GM13977 (cell line): ENCODE measurements at regions not wholly inside any gene's neighbourhood (a gene's known extent, or its start where the extent isn't known, plus 50 kb on each side); places are given as distances from the start of the nearest gene placed in this dataset.

Source experiments
- DNase-seq: peaks from one replicate; pipeline ENCODE4 v3.0.0; 2012; ENCODE audit warnings: low spot score
- in situ Hi-C: fragments of 300-500 bp; cut with MboI; formaldehyde crosslinking; loops from one replicate; pipeline ENCODE4 v1.12.0; 2022; ENCODE audit warnings: low sequenced_read_pairs, low pct_unique_long_range_greater_than_20kb, mixed read lengths, inconsistent platforms; ENCODE audit not compliant: unreplicated experiment
- TF ChIP-seq, protein P1 (sequence below): IDR thresholded peaks from 2 replicates; pipeline ENCODE4 v1.5.1; 2012; ENCODE audit warnings: mild to moderate bottlenecking, control low read depth; ENCODE audit not compliant: insufficient read depth; ENCODE audit errors: extremely low read depth, missing control alignments

DNA sequence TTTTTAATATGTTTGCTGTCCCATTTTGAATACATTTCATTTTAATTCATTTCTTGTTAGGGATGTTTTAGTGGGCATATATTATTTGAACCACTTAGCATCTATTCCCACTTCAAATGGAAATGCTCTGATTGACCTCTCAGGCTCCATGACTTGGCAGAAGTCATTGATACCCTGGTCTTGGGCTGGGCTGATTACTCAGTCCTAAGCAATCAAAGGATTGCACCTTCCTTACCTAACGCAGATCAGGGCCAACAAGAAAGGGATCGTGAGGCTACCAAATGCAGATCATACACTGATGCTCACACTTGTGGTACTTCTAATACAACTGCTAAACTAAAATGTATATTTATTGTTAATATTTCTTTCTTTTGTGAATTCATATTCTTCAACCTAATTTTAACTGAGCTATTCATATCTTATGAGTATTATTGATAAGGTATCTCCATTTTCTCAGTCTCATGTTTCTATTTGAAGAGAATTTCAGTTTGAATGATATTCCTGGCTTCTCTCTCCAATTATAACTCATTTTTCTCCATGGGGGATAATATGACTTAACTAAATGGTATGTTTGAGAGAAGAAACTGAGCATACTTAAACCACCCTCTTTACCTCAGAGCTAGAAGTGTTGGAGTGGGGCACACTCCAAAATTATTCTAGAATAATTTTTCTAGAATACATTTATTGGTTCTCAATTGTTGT is 615.5 kb upstream of the ADAMTS5 start:
- TF ChIP-seq, protein P1, sequence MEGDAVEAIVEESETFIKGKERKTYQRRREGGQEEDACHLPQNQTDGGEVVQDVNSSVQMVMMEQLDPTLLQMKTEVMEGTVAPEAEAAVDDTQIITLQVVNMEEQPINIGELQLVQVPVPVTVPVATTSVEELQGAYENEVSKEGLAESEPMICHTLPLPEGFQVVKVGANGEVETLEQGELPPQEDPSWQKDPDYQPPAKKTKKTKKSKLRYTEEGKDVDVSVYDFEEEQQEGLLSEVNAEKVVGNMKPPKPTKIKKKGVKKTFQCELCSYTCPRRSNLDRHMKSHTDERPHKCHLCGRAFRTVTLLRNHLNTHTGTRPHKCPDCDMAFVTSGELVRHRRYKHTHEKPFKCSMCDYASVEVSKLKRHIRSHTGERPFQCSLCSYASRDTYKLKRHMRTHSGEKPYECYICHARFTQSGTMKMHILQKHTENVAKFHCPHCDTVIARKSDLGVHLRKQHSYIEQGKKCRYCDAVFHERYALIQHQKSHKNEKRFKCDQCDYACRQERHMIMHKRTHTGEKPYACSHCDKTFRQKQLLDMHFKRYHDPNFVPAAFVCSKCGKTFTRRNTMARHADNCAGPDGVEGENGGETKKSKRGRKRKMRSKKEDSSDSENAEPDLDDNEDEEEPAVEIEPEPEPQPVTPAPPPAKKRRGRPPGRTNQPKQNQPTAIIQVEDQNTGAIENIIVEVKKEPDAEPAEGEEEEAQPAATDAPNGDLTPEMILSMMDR: no peak
- in situ Hi-C loops: no loop called here
- DNase-seq: no peak

GRCh38 chr21:27581168-27581567 is 614.3 kb upstream of the ADAMTS5 start:
- in situ Hi-C loops: no loop called here
- TF ChIP-seq, protein P1: no peak
- DNase-seq: no peak

DNA sequence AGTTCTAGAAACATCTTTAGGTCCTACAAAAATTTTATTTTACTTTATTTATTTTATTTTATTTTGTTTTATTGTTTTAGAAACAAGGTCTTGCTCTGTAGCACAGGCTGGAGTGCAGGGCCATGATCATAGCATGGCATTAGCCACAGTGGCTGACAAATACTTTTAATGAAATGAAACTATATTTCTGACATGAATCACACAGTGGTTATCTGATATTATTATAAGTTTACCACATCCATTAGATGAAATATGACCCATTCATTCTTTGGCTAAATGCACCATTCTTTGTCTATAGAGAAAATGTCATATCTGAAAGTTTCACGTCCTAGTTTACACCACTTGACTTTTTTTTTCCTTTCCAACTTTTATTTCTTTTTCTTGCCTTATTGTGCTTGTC is 613.4 kb upstream of the ADAMTS5 start:
- no peak for DNase-seq
- in situ Hi-C loops: no loop called here

GRCh38 chr21:27578741-27579265 is 611.9 kb upstream of the ADAMTS5 start:
- TF ChIP-seq, protein P1: no peak
- in situ Hi-C loops: no loop called here
- DNase-seq: no peak

More for the DNA sequence above, 613.4 kb upstream of the ADAMTS5 start:
- TF ChIP-seq, protein P1: no peak

- DNase-seq: no peak
- in situ Hi-C loops: no loop called here
- TF ChIP-seq, protein P1: no peak
Measured at GRCh38 chr21:27572696-27573095, 605.8 kb upstream of the ADAMTS5 start.

GRCh38 chr21:27571706-27572105 is 604.8 kb upstream of the ADAMTS5 start:
- no peak for DNase-seq
- in situ Hi-C loops: no loop called here
- TF ChIP-seq, protein P1: no peak
